ENCODE measurements at regions not wholly inside any gene's neighbourhood (a gene's known extent, or its start where the extent isn't known, plus 50 kb on each side); places are given as distances from the start of the nearest gene placed in this dataset.
"Not testable (repeated sequence)": the region's sequence is repeated elsewhere in the genome, so short reads cannot be mapped to it uniquely, and the experiment has no call there.

DNA sequence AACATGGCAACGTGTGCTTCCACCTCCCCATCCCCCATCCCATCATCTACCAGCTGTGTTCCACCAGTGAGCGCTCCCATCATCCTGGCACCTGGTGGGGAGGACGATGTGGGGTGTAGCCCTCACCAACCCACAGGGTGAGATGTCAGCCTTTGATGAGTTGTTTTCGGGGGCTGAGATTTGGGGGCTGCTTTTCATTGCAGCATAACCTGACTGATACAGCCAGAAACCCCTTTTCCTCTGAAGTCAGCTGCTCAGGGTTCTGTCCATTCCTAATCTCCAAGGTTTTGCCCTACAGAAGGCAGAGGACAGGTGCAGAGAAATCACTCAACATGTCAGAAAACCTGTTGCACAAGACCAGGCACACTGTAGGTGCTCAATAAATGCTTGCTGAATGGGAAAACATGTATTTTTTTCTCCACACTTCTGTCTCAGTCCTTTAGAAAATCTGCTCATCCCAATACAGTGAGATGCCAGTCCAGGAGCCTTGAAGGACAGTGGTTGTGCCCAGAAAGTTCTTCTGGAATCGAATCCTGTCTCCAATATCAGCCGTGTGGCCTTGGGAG, 239.8 kb downstream of the RBM19 start:
- no peak for DNase-seq (ENCODE audit: low spot score)

DNA sequence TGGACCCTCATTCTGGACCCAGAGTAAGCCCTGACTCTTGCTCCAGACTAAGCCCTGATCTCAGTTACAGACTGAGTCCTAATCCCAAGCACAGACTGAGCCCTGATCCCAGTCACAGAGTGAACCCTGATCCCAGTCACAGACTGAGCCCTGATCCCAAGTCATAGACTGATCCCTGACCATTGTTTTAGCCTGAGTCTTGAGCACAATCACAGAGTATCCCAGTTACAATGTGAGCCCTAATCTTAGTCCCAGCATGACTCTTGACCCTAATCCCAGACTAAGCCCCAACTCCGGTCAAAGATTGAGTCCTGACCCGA, 240.6 kb downstream of the RBM19 start:
- DNase-seq (ENCODE audit: low spot score) = no peak

DNA sequence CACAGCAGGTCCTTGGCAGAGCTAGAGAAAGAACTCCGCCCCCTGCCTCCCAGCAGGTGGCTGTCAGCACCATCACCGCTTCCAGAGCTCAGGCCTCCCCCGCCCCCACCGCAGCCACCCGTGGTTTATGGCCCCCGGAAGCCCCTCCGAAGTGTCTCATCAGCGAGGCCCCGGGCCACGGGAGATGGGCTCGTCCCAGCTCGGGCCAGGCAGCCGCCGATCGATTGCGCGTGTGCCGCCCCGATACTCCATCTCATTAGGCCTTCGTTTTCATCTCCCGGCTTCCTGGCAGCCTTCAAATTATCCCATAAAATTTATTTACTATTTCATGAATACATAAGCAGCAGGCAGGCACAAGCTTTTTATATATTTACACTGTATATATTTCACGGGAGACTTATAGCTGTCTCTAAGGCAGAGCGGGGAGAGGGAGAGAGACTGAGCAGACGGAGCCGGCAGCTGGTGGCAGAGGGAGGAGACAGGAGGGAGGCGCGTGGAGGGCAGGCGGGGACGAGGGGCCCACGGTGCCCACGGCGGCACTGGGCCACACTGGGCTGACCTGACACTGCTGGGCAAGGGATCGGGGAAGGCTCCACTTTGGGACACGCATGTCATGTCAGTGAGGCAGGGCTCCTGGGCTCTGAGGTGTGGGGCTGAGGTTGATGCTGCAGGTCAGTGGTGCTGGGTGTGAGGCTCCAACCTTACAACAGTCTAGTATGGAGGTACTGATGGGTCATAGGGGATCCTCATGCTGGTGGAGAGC, 241.2 kb downstream of the RBM19 start:
- no peak for DNase-seq (ENCODE audit: low spot score)

DNA sequence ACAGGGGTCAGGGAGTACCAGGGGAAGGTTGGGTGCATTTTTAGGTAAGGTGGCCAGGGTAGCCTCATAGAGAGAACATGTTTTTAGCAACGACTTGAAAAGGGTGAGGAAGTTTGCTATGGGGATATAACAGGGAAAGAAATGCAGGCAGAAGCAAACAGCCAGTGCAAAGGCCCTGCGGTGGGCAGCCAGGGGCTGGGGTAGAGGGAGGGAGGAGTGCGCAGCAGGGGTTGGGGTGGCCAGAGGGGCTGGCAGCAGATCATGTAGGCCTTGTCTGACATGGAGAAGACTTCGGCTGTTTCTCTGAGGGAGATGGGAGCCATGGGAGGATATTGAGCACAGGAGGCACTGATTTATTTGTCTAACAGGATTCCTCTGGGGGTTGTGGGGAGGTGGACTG, 242.5 kb downstream of the RBM19 start:
- DNase-seq (ENCODE audit: low spot score) = no peak

DNA sequence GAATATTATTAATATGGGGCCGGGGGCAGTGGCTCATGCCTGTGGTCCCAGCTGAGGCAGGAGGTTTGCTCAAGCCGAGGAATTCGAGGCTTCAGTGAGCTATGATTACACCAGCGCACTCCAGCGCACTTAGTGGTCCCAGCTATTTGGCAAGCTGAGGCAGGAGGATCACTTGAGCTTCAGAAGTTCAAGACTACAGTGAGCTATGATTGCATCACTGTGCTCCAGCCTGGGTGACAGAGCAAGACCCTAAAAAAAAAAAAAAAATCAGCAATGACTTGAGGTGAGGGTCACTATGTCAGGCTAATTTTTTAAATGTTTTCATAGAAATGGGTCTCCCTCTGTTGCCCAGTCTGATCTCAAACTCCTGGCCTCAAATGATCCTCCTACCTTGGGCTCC, 243.4 kb downstream of the RBM19 start:
- DNase-seq (ENCODE audit: low spot score) = no peak

DNA sequence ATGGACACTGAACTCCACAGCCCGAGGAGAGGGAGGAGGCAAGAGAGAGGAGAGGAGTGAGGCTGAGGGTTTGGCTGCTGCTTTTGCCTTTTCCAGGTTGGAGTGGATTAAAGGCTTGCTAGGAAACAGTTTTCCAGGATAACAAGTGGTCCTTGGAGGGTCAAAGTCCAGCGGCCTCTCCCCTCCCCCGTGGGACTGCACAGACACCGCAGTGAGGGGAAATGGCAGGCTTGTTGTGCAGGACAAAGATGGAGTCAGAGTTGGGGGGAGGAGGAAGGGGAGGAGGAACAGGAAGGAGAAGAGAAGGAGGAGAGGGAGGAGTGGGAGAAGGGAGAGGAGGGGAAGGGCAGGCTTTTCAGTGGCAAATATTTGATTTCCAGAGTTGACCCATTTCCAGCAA, 245.5 kb downstream of the RBM19 start:
- no peak for DNase-seq (ENCODE audit: low spot score)

DNA sequence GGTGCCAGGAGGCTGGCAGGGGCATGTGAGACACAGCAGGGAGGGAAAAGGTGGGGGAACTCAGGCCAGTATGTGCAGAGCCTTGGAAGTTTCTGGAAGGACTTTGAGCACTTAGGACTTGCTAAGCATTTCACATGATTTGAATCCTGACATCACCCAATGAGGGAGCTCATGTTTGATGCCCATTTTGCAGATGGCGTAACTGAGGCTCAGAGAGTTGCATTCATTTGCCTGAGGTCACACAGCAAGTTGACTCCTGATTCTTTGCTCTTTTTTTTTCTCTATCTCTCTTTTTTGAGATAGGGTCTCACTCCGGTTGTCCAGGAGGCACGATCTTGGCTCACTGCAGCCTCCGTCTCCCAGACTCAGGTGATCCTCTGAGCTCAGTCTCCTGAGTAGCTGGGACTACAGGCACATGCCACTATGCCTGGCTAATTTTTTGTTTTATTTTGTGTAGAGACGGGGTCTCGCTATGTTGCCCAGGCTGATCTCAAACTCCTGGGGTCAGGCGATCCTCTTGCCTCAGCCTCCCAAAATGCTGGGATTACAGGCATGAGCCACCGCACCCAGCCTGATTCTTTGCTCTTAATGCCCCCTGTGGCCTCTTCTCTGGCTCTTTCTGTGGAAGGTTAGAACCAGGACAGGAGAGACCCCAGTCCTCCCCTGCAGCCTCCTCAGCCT, 246.1 kb downstream of the RBM19 start:
- DNase-seq (ENCODE audit: low spot score) = no peak

DNA sequence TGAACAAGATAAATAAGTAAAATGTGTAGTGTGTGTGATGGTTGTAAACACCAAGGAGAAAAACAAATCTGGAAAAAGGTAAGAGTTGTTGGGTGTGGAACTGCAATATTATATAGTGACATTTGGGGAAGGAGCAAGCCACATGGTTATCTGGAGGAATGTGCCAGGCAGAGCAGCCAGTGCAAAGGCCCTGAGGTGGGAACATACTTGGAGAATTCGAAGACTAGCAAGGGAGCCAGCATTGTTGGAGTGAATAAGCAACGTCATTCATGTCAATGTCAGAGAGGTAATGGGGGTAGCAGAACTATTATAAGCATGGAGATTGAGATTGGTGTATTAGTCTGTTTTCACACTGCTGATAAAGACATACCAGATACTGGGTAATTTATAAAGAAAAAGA, 241.5 kb upstream of the LHX5 start:
- no peak for DNase-seq (ENCODE audit: low spot score)

DNA sequence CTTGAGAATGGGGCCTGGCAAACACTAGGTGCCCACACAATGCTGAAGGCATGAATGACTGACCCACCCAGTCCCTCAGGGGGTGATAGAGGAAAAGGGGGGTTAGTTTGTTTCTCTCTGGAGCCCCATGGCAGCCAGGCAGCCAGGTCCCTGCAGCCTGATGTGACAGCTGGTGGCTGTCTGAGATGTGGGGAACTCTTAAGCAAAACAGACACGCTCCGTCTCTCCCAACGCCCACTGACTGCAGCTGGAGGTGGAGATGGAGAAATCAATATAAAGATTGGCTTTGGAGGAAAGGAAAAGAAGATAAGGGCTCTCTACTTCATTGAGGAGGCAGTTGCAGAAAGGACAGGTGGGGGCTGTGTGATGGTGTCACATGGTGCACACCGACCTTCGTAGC, 240.8 kb upstream of the LHX5 start:
- DNase-seq (ENCODE audit: low spot score) = no peak

DNA sequence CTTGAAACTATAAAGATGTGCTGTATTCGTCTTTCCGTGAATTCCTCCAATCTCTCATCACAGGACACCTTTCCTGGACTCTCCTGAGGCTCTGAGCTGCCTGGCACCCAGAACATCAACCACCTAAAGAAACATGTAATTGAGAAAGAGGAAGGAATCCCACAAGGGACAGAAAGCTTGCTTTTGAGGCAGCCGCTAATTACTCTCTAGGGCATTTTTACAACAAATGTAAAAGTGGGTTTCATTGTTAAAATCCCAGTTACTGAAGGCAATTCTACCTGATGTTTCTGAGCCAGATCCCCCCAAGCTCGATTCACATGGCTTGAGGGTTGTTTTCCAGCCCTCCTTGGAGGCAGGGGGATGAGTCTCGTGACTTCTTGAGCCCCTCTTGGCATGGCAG, 238.5 kb upstream of the LHX5 start:
- DNase-seq (ENCODE audit: low spot score) = no peak

DNA sequence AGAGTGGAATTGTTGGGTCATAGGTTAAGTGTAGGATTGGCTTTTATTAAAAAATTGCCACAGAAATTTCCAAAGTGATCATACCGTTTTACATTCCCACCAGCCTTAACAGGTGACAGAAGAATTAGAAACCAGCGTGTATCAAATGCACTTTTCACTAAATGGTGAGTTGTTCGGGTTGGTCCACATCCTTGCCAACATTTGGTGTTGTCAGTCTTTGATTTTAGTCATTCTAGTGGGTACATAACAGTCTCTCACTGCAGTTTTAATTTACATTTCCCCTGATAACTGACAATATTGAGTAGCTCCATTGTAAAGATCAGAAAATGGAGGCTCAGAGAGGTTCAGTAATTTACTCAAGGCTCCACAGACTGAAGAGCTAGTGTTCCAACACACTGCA, 237.8 kb upstream of the LHX5 start:
- no peak for DNase-seq (ENCODE audit: low spot score)

DNA sequence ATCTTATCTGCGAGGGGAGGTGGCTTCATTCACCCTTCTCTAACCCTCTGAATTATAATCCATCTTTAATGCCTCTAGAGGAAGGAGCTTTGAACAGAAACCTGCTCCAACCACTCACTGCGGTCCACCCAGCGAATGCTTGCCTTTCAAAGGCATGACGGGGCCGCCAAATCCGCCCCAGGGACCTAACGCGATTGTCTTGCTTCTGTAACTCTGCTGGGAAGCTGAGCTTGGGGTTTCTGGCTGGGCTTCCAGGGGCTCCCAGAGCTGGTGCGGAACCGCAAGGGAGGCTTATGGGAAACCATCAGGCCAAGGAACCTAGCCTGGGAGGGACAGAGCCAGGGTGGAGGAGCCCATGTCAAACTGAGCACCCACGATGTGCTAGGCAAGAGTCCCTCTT, 231.2 kb upstream of the LHX5 start:
- no peak for DNase-seq (ENCODE audit: low spot score)

DNA sequence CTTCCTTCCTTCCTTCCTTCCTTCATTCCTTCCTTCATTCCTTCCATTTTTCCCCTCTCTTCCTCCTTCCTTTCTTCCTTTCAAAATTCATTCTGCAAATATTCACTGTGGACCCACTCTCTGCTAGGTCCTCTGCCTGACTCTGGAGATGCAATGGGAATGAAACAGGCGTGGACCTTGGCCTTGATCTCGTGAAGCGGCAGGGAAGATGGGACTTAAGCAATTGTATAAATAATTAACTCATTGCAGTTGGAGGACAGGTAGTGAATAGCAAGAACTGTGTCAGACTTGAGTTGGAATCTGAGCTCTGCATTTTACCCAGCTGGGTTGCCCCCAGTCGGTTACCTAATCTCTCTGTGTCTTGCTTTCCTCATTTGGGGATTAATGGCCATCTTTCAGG, 230.6 kb upstream of the LHX5 start:
- no peak for DNase-seq (ENCODE audit: low spot score)

DNA sequence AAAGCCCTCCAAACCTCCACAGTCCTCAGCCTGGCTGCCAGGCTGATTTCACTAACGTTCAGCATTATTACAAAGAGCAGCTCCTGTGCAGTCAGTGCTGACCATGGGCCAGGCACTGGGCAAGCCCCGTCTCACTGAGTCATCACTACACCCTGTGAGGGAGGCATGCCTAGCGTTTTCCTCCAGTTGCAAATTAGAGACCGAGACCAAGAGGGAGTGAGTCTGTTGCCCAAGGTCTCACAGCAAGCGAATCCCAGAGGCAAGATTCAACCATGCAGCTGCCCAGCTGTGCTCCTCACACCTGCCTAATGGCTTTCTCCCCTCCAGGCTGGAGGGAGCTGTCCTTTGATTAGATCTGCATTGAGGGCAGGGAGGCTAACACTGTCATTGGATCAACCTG, 229.3 kb upstream of the LHX5 start:
- DNase-seq (ENCODE audit: low spot score) = no peak

DNA sequence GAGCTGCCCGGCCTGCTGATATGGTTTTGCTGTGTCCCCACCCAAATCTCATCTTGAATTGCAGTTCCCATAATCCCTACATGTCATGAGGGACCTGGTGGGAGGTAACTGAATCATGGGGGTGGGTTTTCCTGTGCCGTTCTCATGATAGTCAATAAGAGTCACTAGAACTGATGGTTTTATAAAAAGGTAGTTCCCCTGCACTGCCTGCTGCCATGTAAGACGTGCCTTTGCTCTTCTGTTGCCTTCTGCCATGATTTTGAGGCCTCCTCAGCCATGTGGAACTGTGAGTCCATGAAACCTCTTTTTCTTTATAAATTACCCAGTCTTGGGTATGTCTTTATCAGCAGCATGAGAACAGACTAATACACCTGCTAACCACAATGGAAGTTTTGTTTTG, 228.3 kb upstream of the LHX5 start:
- not testable (repeated sequence) for DNase-seq (ENCODE audit: low spot score)

DNA sequence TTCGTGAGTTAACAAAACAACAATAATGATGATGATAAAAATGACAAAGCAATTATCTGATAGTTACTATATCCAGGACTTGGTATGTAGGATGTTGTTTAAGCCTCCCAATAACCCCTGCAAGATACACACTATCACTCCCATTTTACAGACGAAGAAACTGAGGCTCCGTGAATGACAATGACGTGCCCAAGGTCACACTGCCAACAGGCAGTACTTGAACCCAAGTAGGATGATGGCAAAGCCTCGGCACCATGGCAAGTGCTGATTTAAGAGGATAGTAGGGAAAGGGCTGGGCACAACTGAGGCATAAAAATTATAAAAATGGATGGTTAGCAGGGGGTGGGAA, 226.8 kb upstream of the LHX5 start:
- DNase-seq (ENCODE audit: low spot score) = no peak

DNA sequence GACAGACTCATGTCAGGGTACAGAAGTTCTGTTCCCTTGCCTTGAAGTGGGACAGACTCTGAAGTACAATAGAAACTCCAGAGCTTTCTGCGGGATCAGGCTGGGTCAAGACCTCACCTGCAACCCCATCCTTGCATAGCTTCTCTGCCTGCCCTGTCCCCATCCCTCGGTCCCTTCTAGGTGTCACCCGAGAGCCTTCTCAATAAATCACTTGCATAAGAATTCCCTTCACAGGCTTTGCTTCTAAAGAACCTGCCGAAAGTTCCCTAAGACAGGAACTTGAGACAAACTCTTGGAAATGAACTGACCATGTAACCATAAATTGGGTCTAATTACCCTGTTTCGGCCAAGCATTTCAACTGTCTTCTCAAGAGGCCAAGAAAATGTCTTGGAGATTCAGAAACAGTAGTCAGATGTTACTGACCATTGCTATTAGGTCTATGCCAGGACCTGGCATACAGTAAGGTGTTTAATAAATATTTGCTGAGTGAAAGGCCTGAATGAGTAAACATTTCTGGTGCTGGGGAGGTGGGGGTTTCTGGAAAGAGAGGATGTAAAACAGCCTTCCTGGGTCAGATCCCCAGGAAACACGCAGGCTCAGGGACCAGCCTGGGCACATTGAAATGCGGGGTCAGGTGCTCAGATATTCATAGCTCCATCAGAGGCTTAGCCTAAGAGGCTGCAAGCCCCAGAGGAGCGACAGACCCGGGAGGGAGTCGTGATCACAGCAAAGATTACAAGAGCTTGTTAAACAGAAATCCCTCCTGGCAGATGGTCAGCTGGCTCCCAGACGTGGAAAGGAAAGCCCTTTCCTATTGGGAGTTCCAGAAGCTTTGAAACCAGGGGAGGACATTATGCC, 226.2 kb upstream of the LHX5 start:
- DNase-seq (ENCODE audit: low spot score) = no peak

DNA sequence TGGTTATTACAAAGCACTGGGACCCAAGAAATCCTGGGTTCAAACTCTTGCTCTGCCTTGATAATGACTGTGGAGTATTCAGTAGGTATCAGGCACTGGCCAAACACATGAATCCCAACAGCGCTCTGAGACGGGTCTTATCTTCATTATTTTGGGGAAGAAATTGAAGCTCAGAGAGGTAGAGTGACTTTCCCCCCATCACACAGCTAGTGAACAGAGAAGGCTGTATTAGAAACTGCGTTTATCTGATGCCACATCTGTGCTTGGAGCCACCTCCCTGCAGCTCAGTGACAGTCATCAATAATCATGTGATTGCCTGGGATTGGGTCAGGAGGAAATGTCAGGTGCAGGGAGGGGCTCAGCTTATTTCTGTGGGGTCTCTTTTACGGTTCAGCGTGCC, 225.4 kb upstream of the LHX5 start:
- DNase-seq (ENCODE audit: low spot score) = no peak

DNA sequence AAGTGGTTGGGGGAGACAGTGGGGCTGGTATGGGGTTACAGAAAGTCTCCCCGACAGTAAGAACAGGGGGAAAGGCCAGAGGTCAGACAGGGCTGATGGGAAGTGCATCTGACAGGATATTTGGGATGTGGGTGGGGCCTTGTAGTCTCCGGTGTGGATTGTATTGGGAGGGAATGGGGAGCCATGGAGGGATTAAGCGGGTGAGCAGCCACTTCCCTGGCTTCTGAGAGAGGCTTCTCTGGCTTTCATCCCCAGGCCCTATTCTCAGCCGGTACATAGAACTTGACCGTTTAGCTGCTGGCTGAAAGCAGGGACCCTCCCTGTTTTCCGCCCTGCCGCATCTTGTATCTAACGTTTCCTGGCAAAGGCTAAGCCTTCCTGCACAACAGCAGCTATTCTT, 222.0 kb upstream of the LHX5 start:
- DNase-seq (ENCODE audit: low spot score) = no peak

DNA sequence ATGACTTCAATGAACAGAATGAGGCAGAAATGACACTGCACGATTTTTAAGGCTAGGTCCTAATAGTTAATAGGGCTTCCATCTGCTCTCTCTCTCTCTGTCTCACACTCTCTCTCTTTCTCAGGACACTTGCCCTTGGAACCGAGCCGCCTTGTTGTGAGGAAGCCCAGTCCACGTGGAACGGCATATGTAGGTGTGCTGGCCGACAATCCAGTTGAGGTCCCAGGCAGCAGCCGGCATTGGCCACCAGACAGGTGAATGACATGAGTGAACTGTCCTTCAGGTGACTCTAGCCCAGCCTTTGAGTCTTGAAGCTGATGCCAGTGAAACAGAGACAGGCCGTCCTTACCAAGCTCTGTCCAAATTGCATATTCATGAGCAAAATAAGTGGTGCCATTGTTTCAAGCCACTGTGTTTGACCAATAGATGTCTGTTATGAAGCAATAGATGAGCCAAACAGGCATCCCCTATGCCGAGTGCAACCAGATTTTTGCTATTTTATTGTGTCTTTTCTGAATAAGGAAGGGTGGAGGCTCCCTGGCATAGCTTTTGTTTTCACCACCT, 217.5 kb upstream of the LHX5 start:
- DNase-seq (ENCODE audit: low spot score) = no peak

DNA sequence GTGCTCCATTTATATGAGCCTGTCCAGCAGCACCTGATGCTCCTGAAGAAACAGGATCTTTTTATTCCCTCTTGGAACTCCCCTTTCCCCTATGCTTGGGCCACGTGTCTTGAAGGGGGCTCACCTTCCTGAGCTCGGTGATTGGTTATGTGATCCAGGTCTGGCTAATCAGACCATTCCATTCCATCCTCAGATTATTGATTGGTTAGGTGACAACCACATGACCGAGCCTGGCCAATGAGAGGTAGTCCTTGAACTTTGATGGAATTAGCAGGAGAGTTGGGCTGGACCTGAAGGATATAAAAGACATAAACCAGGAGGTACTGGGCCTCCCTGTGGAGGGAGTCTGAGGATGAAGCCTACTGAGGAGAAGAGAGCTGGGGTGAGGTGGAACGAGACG, 216.6 kb upstream of the LHX5 start:
- DNase-seq (ENCODE audit: low spot score) = no peak

DNA sequence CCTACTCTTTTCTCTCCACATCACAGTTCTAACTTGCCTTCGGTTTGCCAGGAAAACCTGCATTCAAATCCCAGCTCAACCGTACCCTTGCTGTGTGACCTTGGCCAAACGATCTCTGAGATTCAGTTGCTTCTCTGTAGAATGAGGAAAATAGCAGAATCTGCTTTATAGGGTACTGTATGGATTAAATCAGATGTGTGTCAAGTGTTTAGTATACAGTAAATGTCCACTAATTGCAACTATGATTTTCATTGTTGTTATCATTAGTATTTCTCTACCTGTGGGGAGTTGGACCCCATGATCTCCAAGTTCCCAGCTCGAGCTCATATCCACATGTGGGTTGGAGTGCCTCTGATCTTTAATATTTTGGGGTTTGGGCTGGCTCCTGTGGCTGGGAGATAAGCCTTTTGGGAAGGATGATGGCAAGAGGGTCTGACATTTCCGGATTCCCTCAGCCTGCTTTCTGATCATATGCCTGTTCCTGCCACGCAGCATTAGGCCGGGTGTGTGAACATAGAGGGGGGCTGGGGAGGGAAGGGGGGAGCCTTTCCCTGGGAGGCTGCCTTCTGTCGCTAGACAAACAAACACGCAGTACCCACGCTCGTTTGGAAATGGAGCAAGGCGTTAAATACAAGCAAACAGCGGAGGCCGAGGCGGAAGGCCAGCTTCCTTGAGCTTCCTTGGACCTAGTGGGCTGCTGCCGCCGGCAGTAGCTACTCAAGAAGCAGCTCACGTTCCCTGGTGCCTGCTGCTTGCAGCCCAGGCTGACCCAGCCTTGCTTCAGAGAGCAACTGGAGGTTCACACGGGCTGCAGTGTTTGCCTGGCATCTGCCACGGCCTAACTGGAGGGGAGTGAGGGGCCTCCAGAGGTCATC, 213.5 kb upstream of the LHX5 start:
- DNase-seq (ENCODE audit: low spot score) = no peak
